ENCODE measurements at regions not wholly inside any gene's neighbourhood (a gene's known extent, or its start where the extent isn't known, plus 50 kb on each side); places are given as distances from the start of the nearest gene placed in this dataset.
"Not testable (repeated sequence)": the region's sequence is repeated elsewhere in the genome, so short reads cannot be mapped to it uniquely, and the experiment has no call there.

DNA sequence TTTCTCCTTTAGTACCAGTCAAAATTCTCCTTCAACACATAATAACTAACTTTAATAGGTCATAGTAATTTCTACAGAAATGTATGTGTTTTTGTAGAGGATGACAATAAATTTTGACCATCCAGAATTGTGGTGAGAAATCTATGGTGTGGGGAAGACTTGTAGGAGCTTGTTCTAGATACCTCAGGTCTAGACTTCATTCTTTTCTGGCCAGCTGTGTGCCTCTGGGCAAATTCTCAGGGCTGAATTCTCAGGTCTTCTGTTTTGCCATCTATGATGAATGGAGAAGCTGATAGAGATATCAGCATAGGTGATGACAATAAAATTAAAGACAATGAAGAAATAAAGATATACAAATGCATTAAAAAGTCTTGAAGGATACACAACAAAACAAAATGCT, 298.6 kb upstream of the MEF2C start:
- Histone ChIP-seq H3K4me1 (ENCODE audit: control insufficient read depth in 1 of 2, insufficient read depth in 2 of 2, low read length in 2 of 2) (no peaks in the 10 kb centered on the region), H3K9me3 (ENCODE audit: control insufficient read depth, low read length) (no peaks in the 10 kb centered on the region), H3K27me3 (ENCODE audit: control insufficient read depth in 1 of 2, insufficient read depth in 2 of 2, low read length in 1 of 2) (no peaks in the 10 kb centered on the region), H3K4me3 (ENCODE audit: low read length in 2 of 2) (no peak overlapping the region), H3K27ac (ENCODE audit: low read depth in 1 of 2, low read length in 2 of 2) (no peak overlapping the region), H3K36me3 (ENCODE audit: control insufficient read depth in 1 of 2, insufficient read depth in 2 of 2, low read length in 1 of 2) (no peaks in the 10 kb centered on the region)
- DNase-seq (no peak), ATAC-seq (ENCODE audit: low FRiP score) (no peak)
- intact Hi-C loops (cut with DNase I), result no loop called here

DNA sequence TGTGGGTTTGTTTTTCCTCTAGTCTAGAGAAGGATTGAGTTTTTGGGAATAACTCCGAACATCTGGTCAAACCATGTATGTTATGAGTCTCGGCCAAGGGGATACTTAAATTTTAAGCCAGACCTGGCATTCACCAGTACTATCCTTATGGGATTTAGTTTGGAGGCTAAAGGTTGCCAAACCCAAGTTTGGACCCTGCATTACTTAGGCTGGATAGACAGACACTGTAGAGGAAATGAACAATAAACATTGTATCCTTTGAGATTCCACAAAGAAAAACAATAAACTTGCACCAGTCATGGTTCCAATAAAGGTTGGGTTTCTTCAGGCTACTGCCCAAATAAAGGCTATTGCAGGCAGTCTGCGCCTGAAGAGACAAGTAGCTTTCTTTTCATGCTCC, 296.7 kb upstream of the MEF2C start:
- no peaks in the 10 kb centered on the region for H3K36me3 ChIP-seq (ENCODE audit: control insufficient read depth in 1 of 2, insufficient read depth in 2 of 2, low read length in 1 of 2)
- DNase-seq (no peak), ATAC-seq (ENCODE audit: low FRiP score) (no peak)
- no peaks in the 10 kb centered on the region for H3K9me3 ChIP-seq (ENCODE audit: control insufficient read depth, low read length)
- H3K27me3 ChIP-seq (ENCODE audit: control insufficient read depth in 1 of 2, insufficient read depth in 2 of 2, low read length in 1 of 2), result no peaks in the 10 kb centered on the region
- no peak overlapping the region for H3K27ac ChIP-seq (ENCODE audit: low read depth in 1 of 2, low read length in 2 of 2)
- H3K4me3 ChIP-seq (ENCODE audit: low read length in 2 of 2), result no peak overlapping the region
- WGBS, 2 donors, result 68 to 71% methylated on average over 3 of the region's 3 CpGs
- no peaks in the 10 kb centered on the region for H3K4me1 ChIP-seq (ENCODE audit: control insufficient read depth in 1 of 2, insufficient read depth in 2 of 2, low read length in 2 of 2)
- intact Hi-C loops (cut with DNase I), result no loop called here

DNA sequence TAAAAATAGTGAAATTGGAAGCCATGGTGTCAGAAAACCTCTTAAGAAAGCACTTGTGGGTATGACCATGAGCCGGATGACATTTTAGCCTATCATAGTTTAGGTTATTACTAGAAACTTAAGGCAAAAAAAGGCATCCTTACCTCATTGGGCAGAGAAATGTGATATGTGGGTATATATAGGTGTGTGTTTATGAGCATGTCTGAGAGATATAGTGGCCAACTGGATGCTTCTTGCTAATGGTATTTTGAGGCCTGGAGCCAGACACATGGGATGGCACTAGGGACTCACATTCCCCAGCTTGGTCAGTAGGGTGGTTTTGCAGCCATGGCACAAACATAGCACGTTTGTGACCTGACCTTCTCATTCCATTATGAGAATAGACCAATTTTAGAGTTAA, 295.6 kb upstream of the MEF2C start:
- no peak overlapping the region for H3K27ac ChIP-seq (ENCODE audit: low read depth in 1 of 2, low read length in 2 of 2)
- no peak for DNase-seq
- intact Hi-C loops (cut with DNase I), result no loop called here
- ATAC-seq (ENCODE audit: low FRiP score), result no peak
- 90 to 93% methylated on average over 2 of the region's 2 CpGs for WGBS, 2 donors
- H3K27me3 ChIP-seq (ENCODE audit: control insufficient read depth in 1 of 2, insufficient read depth in 2 of 2, low read length in 1 of 2), result no peaks in the 10 kb centered on the region
- no peaks in the 10 kb centered on the region for H3K9me3 ChIP-seq (ENCODE audit: control insufficient read depth, low read length)
- H3K36me3 ChIP-seq (ENCODE audit: control insufficient read depth in 1 of 2, insufficient read depth in 2 of 2, low read length in 1 of 2), result no peaks in the 10 kb centered on the region
- H3K4me1 ChIP-seq (ENCODE audit: control insufficient read depth in 1 of 2, insufficient read depth in 2 of 2, low read length in 2 of 2), result no peaks in the 10 kb centered on the region
- no peak overlapping the region for H3K4me3 ChIP-seq (ENCODE audit: low read length in 2 of 2)

DNA sequence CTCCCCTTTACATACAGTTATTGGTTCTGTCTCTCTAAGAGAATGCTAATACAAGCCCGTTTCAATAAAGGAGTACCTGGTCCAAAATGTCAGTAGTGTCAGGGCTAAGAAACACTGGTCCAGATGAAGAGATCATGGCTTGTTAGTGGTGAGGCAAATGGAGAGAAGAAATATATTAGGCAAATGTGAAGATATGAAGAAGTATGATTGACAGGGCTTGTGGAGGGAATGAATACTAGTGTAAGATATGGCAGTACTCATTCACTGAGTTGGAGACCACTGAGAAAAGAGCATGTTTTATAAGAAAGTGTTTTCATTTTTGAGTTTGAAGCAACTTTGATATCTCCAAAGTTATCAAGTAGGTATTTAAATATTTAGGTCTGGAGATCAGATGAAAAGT, 290.5 kb upstream of the MEF2C start:
- peaks cover 0 to 2% of the 10 kb centered on the region in 2 donors for H3K36me3 ChIP-seq (ENCODE audit: control insufficient read depth in 1 of 2, insufficient read depth in 2 of 2, low read length in 1 of 2)
- no peak for ATAC-seq (ENCODE audit: low FRiP score)

DNA sequence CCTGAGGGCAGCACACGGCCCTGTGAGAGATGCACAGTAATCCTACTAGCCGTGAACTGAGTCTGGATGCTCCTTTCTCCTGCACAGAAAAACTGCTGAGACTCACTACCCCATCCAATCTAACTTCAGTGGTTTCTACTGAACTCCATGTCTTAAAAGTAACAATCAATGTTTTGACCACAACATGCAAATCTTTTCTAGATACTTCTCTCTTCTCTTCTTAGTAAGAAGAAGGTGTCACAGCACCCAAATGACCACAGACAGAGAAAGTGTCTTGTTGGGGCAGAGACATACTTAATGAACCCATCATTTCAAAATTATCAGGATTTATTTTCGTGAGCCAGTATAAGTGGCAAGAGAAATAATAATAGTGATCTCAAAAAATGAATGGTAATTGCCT, 285.8 kb upstream of the MEF2C start:
- Histone ChIP-seq H3K27ac (ENCODE audit: low read depth in 1 of 2, low read length in 2 of 2) (no peak overlapping the region), H3K4me1 (ENCODE audit: control insufficient read depth in 1 of 2, insufficient read depth in 2 of 2, low read length in 2 of 2) (no peaks in the 10 kb centered on the region), H3K4me3 (ENCODE audit: low read length in 2 of 2) (no peak overlapping the region), H3K36me3 (ENCODE audit: control insufficient read depth in 1 of 2, insufficient read depth in 2 of 2, low read length in 1 of 2) (peaks cover 0 to 2% of the 10 kb centered on the region in 2 donors), H3K27me3 (ENCODE audit: control insufficient read depth in 1 of 2, insufficient read depth in 2 of 2, low read length in 1 of 2) (no peaks in the 10 kb centered on the region), H3K9me3 (ENCODE audit: control insufficient read depth, low read length) (no peaks in the 10 kb centered on the region)
- ATAC-seq (ENCODE audit: low FRiP score), result no peak
- intact Hi-C loops (cut with DNase I), result no loop called here
- DNase-seq, result no peak
- 94 to 95% methylated on average over 3 of the region's 3 CpGs for WGBS, 2 donors

More for the DNA sequence above, 290.5 kb upstream of the MEF2C start:
- Histone ChIP-seq H3K27me3 (ENCODE audit: control insufficient read depth in 1 of 2, insufficient read depth in 2 of 2, low read length in 1 of 2) (no peaks in the 10 kb centered on the region), H3K9me3 (ENCODE audit: control insufficient read depth, low read length) (no peaks in the 10 kb centered on the region), H3K27ac (ENCODE audit: low read depth in 1 of 2, low read length in 2 of 2) (no peak overlapping the region), H3K4me1 (ENCODE audit: control insufficient read depth in 1 of 2, insufficient read depth in 2 of 2, low read length in 2 of 2) (no peaks in the 10 kb centered on the region), H3K4me3 (ENCODE audit: low read length in 2 of 2) (no peak overlapping the region)
- no peak for DNase-seq
- 95 to 97% methylated on average over 1 of the region's 1 CpG for WGBS, 2 donors
- intact Hi-C loops (cut with DNase I), result no loop called here

DNA sequence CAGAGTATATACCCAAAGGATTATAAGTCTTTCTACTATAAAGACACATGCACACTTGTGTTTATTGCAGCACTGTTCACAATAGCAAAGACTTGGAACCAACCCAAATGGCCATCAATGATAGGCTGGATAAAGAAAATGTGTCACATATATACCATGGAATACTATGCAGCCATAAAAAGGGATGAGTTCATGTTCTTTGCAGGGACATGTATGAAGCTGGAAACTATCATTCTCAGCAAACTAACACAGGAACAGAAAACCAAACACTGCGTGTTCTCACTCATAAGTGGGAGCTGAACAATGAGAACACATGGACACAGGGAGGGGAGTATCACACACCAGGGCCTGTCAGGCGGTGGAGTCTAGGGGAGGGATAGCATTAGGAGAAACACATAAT, 281.7 kb upstream of the MEF2C start:
- ATAC-seq (ENCODE audit: low FRiP score), result not testable (repeated sequence)

DNA sequence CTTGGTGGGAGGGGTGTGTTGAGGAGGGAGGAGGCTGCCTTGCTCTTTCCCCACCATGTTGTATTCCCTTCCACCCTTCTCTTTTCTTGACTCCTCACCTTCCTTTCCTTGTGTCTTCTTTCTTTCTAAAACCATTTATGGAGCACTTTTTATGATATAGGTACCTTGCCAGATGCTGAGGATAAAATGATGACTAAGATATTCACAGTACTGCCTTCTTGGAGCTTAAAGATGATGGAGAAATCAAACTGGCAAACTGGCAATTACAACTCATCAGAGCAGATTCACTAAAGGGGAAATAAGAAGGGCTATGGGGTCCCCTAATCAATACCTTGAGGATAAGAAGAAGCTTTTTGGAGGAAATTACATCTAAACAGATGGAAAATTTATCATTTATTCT, 273.2 kb upstream of the MEF2C start:
- no peaks in the 10 kb centered on the region for H3K4me1 ChIP-seq (ENCODE audit: control insufficient read depth in 1 of 2, insufficient read depth in 2 of 2, low read length in 2 of 2)
- H3K4me3 ChIP-seq (ENCODE audit: low read length in 2 of 2), result no peak overlapping the region
- DNase-seq, result no peak
- no peak for ATAC-seq (ENCODE audit: low FRiP score)
- H3K36me3 ChIP-seq (ENCODE audit: control insufficient read depth in 1 of 2, insufficient read depth in 2 of 2, low read length in 1 of 2), result no peaks in the 10 kb centered on the region
- no peaks in the 10 kb centered on the region for H3K9me3 ChIP-seq (ENCODE audit: control insufficient read depth, low read length)
- no peak overlapping the region for H3K27ac ChIP-seq (ENCODE audit: low read depth in 1 of 2, low read length in 2 of 2)
- intact Hi-C loops (cut with DNase I), result no loop called here
- H3K27me3 ChIP-seq (ENCODE audit: control insufficient read depth in 1 of 2, insufficient read depth in 2 of 2, low read length in 1 of 2), result no peaks in the 10 kb centered on the region

More for the DNA sequence above, 281.7 kb upstream of the MEF2C start:
- intact Hi-C loops (cut with DNase I); H3K4me3 ChIP-seq (ENCODE audit: low read length in 2 of 2); H3K36me3 ChIP-seq (ENCODE audit: control insufficient read depth in 1 of 2, insufficient read depth in 2 of 2, low read length in 1 of 2); DNase-seq; H3K9me3 ChIP-seq (ENCODE audit: control insufficient read depth, low read length); H3K27ac ChIP-seq (ENCODE audit: low read depth in 1 of 2, low read length in 2 of 2); H3K4me1 ChIP-seq (ENCODE audit: control insufficient read depth in 1 of 2, insufficient read depth in 2 of 2, low read length in 2 of 2); H3K27me3 ChIP-seq (ENCODE audit: control insufficient read depth in 1 of 2, insufficient read depth in 2 of 2, low read length in 1 of 2): not testable (repeated sequence)
- WGBS, 2 donors, result 97% methylated on average over 2 of the region's 2 CpGs

DNA sequence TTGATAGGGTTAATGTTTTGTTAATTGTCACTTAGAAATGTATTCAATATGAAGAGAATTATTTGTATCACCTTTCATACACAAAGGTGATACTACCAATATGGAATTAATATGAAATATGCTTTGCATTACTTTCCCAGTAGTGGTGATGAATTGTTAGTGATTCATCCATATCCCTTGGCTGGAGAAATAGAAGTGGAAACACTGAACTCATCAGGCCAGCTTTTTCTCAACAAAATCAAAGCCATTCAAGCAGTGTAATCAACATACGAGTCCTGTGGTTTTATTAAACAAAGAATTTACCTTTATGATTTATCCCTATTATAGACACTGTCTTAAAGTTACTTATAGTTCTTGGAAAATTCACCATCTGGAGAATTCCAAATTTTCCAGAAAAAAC, 264.0 kb upstream of the MEF2C start:
- H3K36me3 ChIP-seq (ENCODE audit: control insufficient read depth in 1 of 2, insufficient read depth in 2 of 2, low read length in 1 of 2), result no peaks in the 10 kb centered on the region
- ATAC-seq (ENCODE audit: low FRiP score) (no peak), DNase-seq (no peak)
- H3K4me3 ChIP-seq (ENCODE audit: low read length in 2 of 2), result no peak overlapping the region
- WGBS, 2 donors, result 90 to 96% methylated on average over 1 of the region's 1 CpG
- intact Hi-C loops (cut with DNase I), result loop anchor here in 1 of 2 donors (10.0 kb wide), 1 partner anchor 1358 kb away; no protein-coding TSS in a partner anchor
- no peaks in the 10 kb centered on the region for H3K9me3 ChIP-seq (ENCODE audit: control insufficient read depth, low read length)
- H3K27me3 ChIP-seq (ENCODE audit: control insufficient read depth in 1 of 2, insufficient read depth in 2 of 2, low read length in 1 of 2), result no peaks in the 10 kb centered on the region
- no peak overlapping the region for H3K27ac ChIP-seq (ENCODE audit: low read depth in 1 of 2, low read length in 2 of 2)
- H3K4me1 ChIP-seq (ENCODE audit: control insufficient read depth in 1 of 2, insufficient read depth in 2 of 2, low read length in 2 of 2), result peaks cover 0 to 1% of the 10 kb centered on the region in 2 donors

DNA sequence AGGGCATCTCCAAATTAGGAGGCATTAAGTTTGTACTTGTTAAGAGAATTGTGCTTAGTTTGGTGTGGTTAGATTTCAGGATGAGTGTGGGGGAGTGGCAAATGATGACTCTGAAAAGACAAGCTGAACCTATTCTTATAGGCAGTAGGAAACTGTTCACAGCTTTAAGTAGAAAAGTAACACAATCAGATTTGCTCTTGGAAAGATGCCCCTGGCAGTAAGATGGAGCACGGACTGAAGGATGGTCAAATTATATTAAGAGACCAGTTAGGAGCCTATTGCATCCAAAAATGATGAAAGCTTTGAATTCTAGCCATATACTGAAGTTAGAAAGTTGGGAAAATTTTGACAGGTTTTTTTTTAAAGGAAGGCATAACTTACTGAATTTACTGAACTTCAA, 254.2 kb upstream of the MEF2C start:
- H3K27ac ChIP-seq (ENCODE audit: low read depth in 1 of 2, low read length in 2 of 2), result no peak overlapping the region
- ATAC-seq (ENCODE audit: low FRiP score) (no peak), DNase-seq (no peak)
- intact Hi-C loops (cut with DNase I), result no loop called here
- WGBS, 2 donors, result 14 to 22% methylated on average over 1 of the region's 1 CpG
- no peaks in the 10 kb centered on the region for H3K27me3 ChIP-seq (ENCODE audit: control insufficient read depth in 1 of 2, insufficient read depth in 2 of 2, low read length in 1 of 2)
- H3K4me1 ChIP-seq (ENCODE audit: control insufficient read depth in 1 of 2, insufficient read depth in 2 of 2, low read length in 2 of 2), result no peaks in the 10 kb centered on the region
- no peak overlapping the region for H3K4me3 ChIP-seq (ENCODE audit: low read length in 2 of 2)
- peaks cover 1% of the 10 kb centered on the region for H3K9me3 ChIP-seq (ENCODE audit: control insufficient read depth, low read length)
- no peaks in the 10 kb centered on the region for H3K36me3 ChIP-seq (ENCODE audit: control insufficient read depth in 1 of 2, insufficient read depth in 2 of 2, low read length in 1 of 2)
